Endothelial cell of umbilical vein (primary cell): ENCODE measurements at regions not wholly inside any gene's neighbourhood (a gene's known extent, or its start where the extent isn't known, plus 50 kb on each side); places are given as distances from the start of the nearest gene placed in this dataset.

Experiments
- BruUV-seq: library from RNA; stranded (reverse); fragments of 400-500 nt; replicated peaks from 2 replicates; lab custom pipeline; 2021; lab: Mats Ljungman, UMichigan
- CTCF ChIA-PET: fragments of 300-600, 350-600 bp; sonication (Branson Sonifier 250); formaldehyde crosslinking; loops from one replicate; lab custom pipeline; 2021; ENCODE audit warnings: antibody characterized with exemption, inconsistent platforms; lab: Charles Lee
- POLR2A ChIA-PET: fragments of 300-600, 350-600 bp; sonication (Branson Sonifier 250); formaldehyde crosslinking; loops from one replicate; lab custom pipeline; 2021; ENCODE audit warnings: antibody characterized with exemption, inconsistent platforms; lab: Charles Lee
- DNase-seq: peaks from one replicate; pipeline ENCODE4 v3.0.0-alpha.2; 2011; ENCODE audit warnings: low read depth, low spot score
- FAIRE-seq: peaks from 2 replicates; lab custom pipeline; 2011; peaks lifted over from hg19 to GRCh38; lab: Jason Lieb, UNC
- H2AFZ ChIP-seq: 2 replicates; pipeline ENCODE4 v1.6.0; 2012; ENCODE audit warnings: low read depth, low read length, control low read depth, inconsistent platforms
- H3K27ac ChIP-seq: 2 replicates; pipeline ENCODE4 v1.5.1; 2011; ENCODE audit warnings: low read depth, mild to moderate bottlenecking, control low read depth, low read length, moderate library complexity; ENCODE audit not compliant: insufficient read depth
- H3K27me3 ChIP-seq, 2 experiments: 2 replicates each; pipeline versions ENCODE4 v1.6.0 to v1.6.1; 2011; ENCODE audit warnings: low read length in 2 of 2, mixed read lengths in 1 of 2; ENCODE audit not compliant: control insufficient read depth in 2 of 2, insufficient read depth in 2 of 2
- H3K36me3 ChIP-seq, 2 experiments: 2 replicates in 1 of 2; 3 replicates in 1 of 2; pipeline ENCODE4 v1.5.1; 2011; ENCODE audit warnings: low read length in 2 of 2, mild to moderate bottlenecking in 1 of 2, moderate library complexity in 1 of 2; ENCODE audit not compliant: control insufficient read depth in 2 of 2, insufficient read depth in 2 of 2; ENCODE audit errors: extremely low read depth in 1 of 2
- H3K4me1 ChIP-seq: 3 replicates; pipeline ENCODE4 v1.5.1; 2011; ENCODE audit warnings: mild to moderate bottlenecking, low read length; ENCODE audit not compliant: control insufficient read depth, insufficient read depth; ENCODE audit errors: extremely low read depth
- H3K4me2 ChIP-seq: 2 replicates; pipeline ENCODE4 v1.6.1; 2011; ENCODE audit warnings: low read length, control low read depth, mixed read lengths; ENCODE audit not compliant: insufficient read depth
- H3K4me3 ChIP-seq, 3 experiments: fragments of 200-600 bp in 1 of 3; sonication (generic), shearing (Covaris generic) in 1 of 3; replicated peaks in 1 of 3; 2 replicates each; pipeline ENCODE4 v1.5.1; 2011 to 2016; ENCODE audit warnings: control low read depth in 3 of 3, low read length in 3 of 3, mild to moderate bottlenecking in 2 of 3, inconsistent platforms in 1 of 3, low read depth in 1 of 3, moderate library complexity in 1 of 3; ENCODE audit not compliant: insufficient read depth in 1 of 3
- H3K79me2 ChIP-seq: 2 replicates; pipeline ENCODE4 v1.6.0; 2012; ENCODE audit warnings: low read length, inconsistent platforms; ENCODE audit not compliant: control insufficient read depth, insufficient read depth
- H3K9ac ChIP-seq: replicated peaks from 2 replicates; pipeline ENCODE3; 2011; ENCODE audit warnings: low read length, control low read depth; ENCODE audit not compliant: insufficient read depth; ENCODE audit errors: extremely low read depth
- H3K9me1 ChIP-seq: replicated peaks from 3 replicates; pipeline ENCODE4 v1.6.0; 2011; ENCODE audit warnings: mild to moderate bottlenecking, low read length; ENCODE audit not compliant: control insufficient read depth, insufficient read depth; ENCODE audit errors: extremely low read depth
- H3K9me3 ChIP-seq: replicated peaks from 2 replicates; pipeline ENCODE4 v1.5.1; 2012; ENCODE audit warnings: low read length, inconsistent platforms; ENCODE audit not compliant: control insufficient read depth, insufficient read depth
- H4K20me1 ChIP-seq: replicated peaks from 2 replicates; pipeline ENCODE3; 2011; ENCODE audit warnings: mild to moderate bottlenecking, low read length; ENCODE audit not compliant: control insufficient read depth, insufficient read depth; ENCODE audit errors: extremely low read depth
- EZH2 ChIP-seq: IDR thresholded peaks from 2 replicates; pipeline ENCODE4 v1.6.1; 2012; ENCODE audit warnings: borderline replicate concordance, low read depth, mild to moderate bottlenecking, moderate library complexity, low read length, inconsistent platforms; ENCODE audit not compliant: severe bottlenecking
- FOS ChIP-seq: IDR thresholded peaks from 2 replicates; pipeline ENCODE4 v1.6.1; 2011; ENCODE audit warnings: mild to moderate bottlenecking, low read length, moderate library complexity, borderline replicate concordance; ENCODE audit not compliant: insufficient read depth
- GATA2 ChIP-seq: IDR thresholded peaks from 2 replicates; pipeline ENCODE4 v1.7.0; 2011; ENCODE audit warnings: low read depth, mild to moderate bottlenecking, moderate library complexity, mixed read lengths, low read length; ENCODE audit not compliant: insufficient read length, insufficient read depth
- JUN ChIP-seq: IDR thresholded peaks from 2 replicates; pipeline ENCODE4 v1.6.1; 2011; ENCODE audit warnings: borderline replicate concordance, low read depth; ENCODE audit not compliant: insufficient read length, insufficient read depth
- MYC ChIP-seq: IDR thresholded peaks from one replicate; pipeline ENCODE4 v1.6.1; 2011; ENCODE audit warnings: mild to moderate bottlenecking, low read depth, low read length
- POLR2A ChIP-seq: IDR thresholded peaks from 2 replicates; pipeline ENCODE4 v1.6.1; 2012; ENCODE audit warnings: low read depth, mild to moderate bottlenecking, control low read depth, low read length
- POLR2AphosphoS5 ChIP-seq: IDR thresholded peaks from 2 replicates; pipeline ENCODE4 v1.6.1; 2012; ENCODE audit warnings: low read depth, mild to moderate bottlenecking, control low read depth, low read length, moderate library complexity; ENCODE audit not compliant: insufficient read depth
- dilution Hi-C: fragments of 300-500 bp; cut with MboI; formaldehyde crosslinking; loops from one replicate; pipeline ENCODE4 v1.15.0; 2019; ENCODE audit warnings: low sequenced_read_pairs; ENCODE audit not compliant: extremely low pct_ligation_motif_present
- intact Hi-C: fragments of 100-400 bp; cut with micrococcal nuclease; formaldehyde crosslinking; loops from one replicate; pipeline ENCODE4 v1.10.0; 2022
- TF ChIP-seq, protein P1 (sequence below): IDR thresholded peaks from 2 replicates; pipeline ENCODE4 v1.6.1; 2011; ENCODE audit not compliant: insufficient read depth, insufficient read length
- TF ChIP-seq, protein P2 (sequence below), 2 donors: IDR thresholded peaks; 1 replicate in 1 of 2; 2 replicates in 1 of 2; pipeline ENCODE4 v1.5.1; 2011; ENCODE audit warnings: low read length in 2 of 2, mild to moderate bottlenecking in 2 of 2, moderate library complexity in 2 of 2, control low read depth in 1 of 2, inconsistent platforms in 1 of 2, low read depth in 1 of 2; ENCODE audit not compliant: insufficient read depth in 1 of 2; ENCODE audit errors: extremely low read depth in 1 of 2

DNA sequence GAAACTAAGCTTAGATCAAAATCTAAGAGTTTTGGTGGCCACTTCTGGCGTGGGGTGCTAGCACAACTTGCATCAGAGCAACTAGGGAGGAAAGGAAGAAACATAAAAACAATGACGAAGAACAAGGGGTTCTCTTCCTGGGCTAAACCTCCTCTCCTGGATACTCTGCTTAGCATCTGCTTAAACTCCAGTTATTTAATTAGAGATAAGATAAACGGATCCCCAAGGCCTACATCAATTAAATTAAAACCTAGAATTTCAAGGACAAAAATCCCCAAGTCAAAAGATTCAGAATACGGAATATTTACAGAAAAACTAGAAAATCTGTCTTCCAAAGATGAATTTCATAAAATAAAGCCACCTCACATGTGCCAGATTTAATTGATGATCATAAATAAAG is 281.9 kb downstream of the SHOX2 start:
- POLR2A ChIA-PET = no interaction called here
- FAIRE-seq (no peak), DNase-seq (no peak)
- Histone ChIP-seq H2AFZ (no peak overlapping the region), H3K27ac (no peak overlapping the region), H3K4me2 (no peak overlapping the region), H3K9me3 (no peaks in the 10 kb centered on the region), H3K4me3 (no peak overlapping the region), H4K20me1 (no peaks in the 10 kb centered on the region), H3K9me1 (no peaks in the 10 kb centered on the region), H3K79me2 (no peaks in the 10 kb centered on the region), H3K4me1 (no peaks in the 10 kb centered on the region), H3K27me3 (no peaks in the 10 kb centered on the region), H3K9ac (no peak overlapping the region), H3K36me3 (no peaks in the 10 kb centered on the region)
- CTCF ChIA-PET = interaction anchor here (1.3 to 2.1 kb wide), 2 partner anchors 12 to 27 kb away, joined by 3 to 6 read pairs; no protein-coding TSS in a partner anchor
- dilution Hi-C loops (no loop called here), intact Hi-C loops (no loop called here)
- BruUV-seq = no TSS peak
- no peak for TF ChIP-seq JUN
- TF ChIP-seq GATA2 = no peak
- TF ChIP-seq POLR2A = no peak
- TF ChIP-seq FOS = no peak
- TF ChIP-seq, protein P1, sequence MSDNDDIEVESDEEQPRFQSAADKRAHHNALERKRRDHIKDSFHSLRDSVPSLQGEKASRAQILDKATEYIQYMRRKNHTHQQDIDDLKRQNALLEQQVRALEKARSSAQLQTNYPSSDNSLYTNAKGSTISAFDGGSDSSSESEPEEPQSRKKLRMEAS = no peak
- no peak for TF ChIP-seq POLR2AphosphoS5
- TF ChIP-seq EZH2 = no peak
- TF ChIP-seq, protein P2, sequence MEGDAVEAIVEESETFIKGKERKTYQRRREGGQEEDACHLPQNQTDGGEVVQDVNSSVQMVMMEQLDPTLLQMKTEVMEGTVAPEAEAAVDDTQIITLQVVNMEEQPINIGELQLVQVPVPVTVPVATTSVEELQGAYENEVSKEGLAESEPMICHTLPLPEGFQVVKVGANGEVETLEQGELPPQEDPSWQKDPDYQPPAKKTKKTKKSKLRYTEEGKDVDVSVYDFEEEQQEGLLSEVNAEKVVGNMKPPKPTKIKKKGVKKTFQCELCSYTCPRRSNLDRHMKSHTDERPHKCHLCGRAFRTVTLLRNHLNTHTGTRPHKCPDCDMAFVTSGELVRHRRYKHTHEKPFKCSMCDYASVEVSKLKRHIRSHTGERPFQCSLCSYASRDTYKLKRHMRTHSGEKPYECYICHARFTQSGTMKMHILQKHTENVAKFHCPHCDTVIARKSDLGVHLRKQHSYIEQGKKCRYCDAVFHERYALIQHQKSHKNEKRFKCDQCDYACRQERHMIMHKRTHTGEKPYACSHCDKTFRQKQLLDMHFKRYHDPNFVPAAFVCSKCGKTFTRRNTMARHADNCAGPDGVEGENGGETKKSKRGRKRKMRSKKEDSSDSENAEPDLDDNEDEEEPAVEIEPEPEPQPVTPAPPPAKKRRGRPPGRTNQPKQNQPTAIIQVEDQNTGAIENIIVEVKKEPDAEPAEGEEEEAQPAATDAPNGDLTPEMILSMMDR (IDR thresholded peaks at IDR 0.05; ENCODE audit: extremely low read depth in 1 of 2, insufficient read depth in 1 of 2, low read depth in 1 of 2, low read length in 2 of 2) = no peak
- TF ChIP-seq MYC = no peak
